Right lobe of liver (tissue), 4 donors: ENCODE measurements at regions not wholly inside any gene's neighbourhood (a gene's known extent, or its start where the extent isn't known, plus 50 kb on each side); places are given as distances from the start of the nearest gene placed in this dataset.

ENCODE experiments used
- POLR2A ChIP-seq: fragments of 450-650 bp; IDR thresholded peaks from one replicate; pipeline ENCODE4 v1.6.1; 2017; ENCODE audit warnings: antibody characterized with exemption, mild to moderate bottlenecking
- TF ChIP-seq, protein P1 (sequence below), 4 donors: fragments of 200-600 bp in 3 of 4; fragments of 450-650 bp in 1 of 4; IDR thresholded peaks; one replicate each; pipeline versions ENCODE4 v1.5.1 to v1.8.0; 2016 to 2022; ENCODE audit warnings: antibody characterized with exemption in 4 of 4, mild to moderate bottlenecking in 2 of 4
- donor health status: DM: no; HTN: no; CAD: no.
- donor health status: DM: no; HTN: no; CAD: no.
- donor health status: DM: no; HTN: yes; CAD: no.

DNA sequence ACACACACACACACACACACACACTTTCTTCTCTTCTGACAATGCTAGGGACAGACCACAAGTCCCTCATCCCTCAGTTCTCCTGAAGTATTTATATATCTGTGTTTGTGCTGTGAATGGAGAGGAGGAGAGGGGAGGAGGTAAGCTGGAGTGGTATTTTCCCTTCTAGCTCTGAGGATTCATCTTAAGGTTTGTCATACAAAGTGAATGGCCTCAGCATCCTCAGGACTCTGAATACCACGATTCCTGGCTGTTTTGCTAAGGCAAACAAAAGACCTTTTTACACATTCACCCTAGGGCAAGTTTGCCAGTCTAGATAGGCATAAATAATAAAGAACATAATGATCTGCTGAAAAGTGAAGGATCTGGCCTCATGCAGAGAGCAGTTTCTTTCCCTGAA lies 65.7 kb upstream of the CHMP2B start:
- TF ChIP-seq, protein P1, sequence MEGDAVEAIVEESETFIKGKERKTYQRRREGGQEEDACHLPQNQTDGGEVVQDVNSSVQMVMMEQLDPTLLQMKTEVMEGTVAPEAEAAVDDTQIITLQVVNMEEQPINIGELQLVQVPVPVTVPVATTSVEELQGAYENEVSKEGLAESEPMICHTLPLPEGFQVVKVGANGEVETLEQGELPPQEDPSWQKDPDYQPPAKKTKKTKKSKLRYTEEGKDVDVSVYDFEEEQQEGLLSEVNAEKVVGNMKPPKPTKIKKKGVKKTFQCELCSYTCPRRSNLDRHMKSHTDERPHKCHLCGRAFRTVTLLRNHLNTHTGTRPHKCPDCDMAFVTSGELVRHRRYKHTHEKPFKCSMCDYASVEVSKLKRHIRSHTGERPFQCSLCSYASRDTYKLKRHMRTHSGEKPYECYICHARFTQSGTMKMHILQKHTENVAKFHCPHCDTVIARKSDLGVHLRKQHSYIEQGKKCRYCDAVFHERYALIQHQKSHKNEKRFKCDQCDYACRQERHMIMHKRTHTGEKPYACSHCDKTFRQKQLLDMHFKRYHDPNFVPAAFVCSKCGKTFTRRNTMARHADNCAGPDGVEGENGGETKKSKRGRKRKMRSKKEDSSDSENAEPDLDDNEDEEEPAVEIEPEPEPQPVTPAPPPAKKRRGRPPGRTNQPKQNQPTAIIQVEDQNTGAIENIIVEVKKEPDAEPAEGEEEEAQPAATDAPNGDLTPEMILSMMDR (IDR thresholded peaks at IDR 0.05) = no peak
- no peak for TF ChIP-seq POLR2A
